Astrocyte (in vitro differentiated cells and primary cell): ENCODE measurements at regions not wholly inside any gene's neighbourhood (a gene's known extent, or its start where the extent isn't known, plus 50 kb on each side); places are given as distances from the start of the nearest gene placed in this dataset.

Source experiments
- DNase-seq: peaks from one replicate; pipeline ENCODE4 v3.0.0-alpha.2; 2010; ENCODE audit warnings: low read depth
- FAIRE-seq: peaks from 2 replicates; lab custom pipeline; 2011; peaks lifted over from hg19 to GRCh38; lab: Jason Lieb, UNC
- H2AFZ ChIP-seq: 2 replicates; pipeline ENCODE4 v1.6.0; 2012; ENCODE audit warnings: low read depth, low read length, inconsistent platforms
- H3K27ac ChIP-seq: 2 replicates; pipeline ENCODE4 v1.5.1; 2011; ENCODE audit warnings: low read depth, low read length, inconsistent platforms
- H3K27me3 ChIP-seq: 2 replicates; pipeline ENCODE4 v1.6.0; 2011; ENCODE audit warnings: low read length, inconsistent platforms; ENCODE audit not compliant: insufficient read depth
- H3K36me3 ChIP-seq: 2 replicates; pipeline ENCODE4 v1.5.1; 2011; ENCODE audit warnings: low read length, inconsistent platforms; ENCODE audit not compliant: insufficient read depth
- H3K4me1 ChIP-seq: 2 replicates; pipeline ENCODE4 v1.5.1; 2011; ENCODE audit warnings: low read length, inconsistent platforms; ENCODE audit not compliant: insufficient read depth
- H3K4me2 ChIP-seq: 2 replicates; pipeline ENCODE4 v1.6.0; 2012; ENCODE audit warnings: low read length, inconsistent platforms
- H3K4me3 ChIP-seq: 2 replicates; pipeline ENCODE4 v1.5.1; 2011; ENCODE audit warnings: low read depth, mild to moderate bottlenecking, low read length, inconsistent platforms; ENCODE audit not compliant: insufficient read depth
- H3K79me2 ChIP-seq: 2 replicates; pipeline ENCODE4 v1.6.0; 2012; ENCODE audit warnings: mild to moderate bottlenecking, low read length, inconsistent platforms; ENCODE audit not compliant: insufficient read depth
- H3K9ac ChIP-seq: 2 replicates; pipeline ENCODE4 v1.6.0; 2012; ENCODE audit warnings: mild to moderate bottlenecking, low read length, inconsistent platforms
- H3K9me3 ChIP-seq: 2 replicates; pipeline ENCODE4 v1.5.1; 2012; ENCODE audit warnings: low read depth, mild to moderate bottlenecking, low read length, inconsistent platforms; ENCODE audit not compliant: insufficient read depth
- H4K20me1 ChIP-seq: 2 replicates; pipeline ENCODE4 v1.6.0; 2012; ENCODE audit warnings: low read length, inconsistent platforms; ENCODE audit not compliant: insufficient read depth
- H3K27ac Mint-ChIP-seq: one replicate; pipeline ENCODE4 v1.8.0; 2021; ENCODE audit warnings: mild to moderate bottlenecking, mixed read lengths; ENCODE audit not compliant: unreplicated experiment
- H3K27me3 Mint-ChIP-seq: one replicate; pipeline ENCODE4 v1.8.0; 2021; ENCODE audit warnings: low read depth, mixed read lengths; ENCODE audit not compliant: unreplicated experiment
- H3K36me3 Mint-ChIP-seq: one replicate; pipeline ENCODE4 v1.8.0; 2021; ENCODE audit warnings: low read depth, mixed read lengths; ENCODE audit not compliant: unreplicated experiment
- H3K4me1 Mint-ChIP-seq: one replicate; pipeline ENCODE4 v1.8.0; 2021; ENCODE audit warnings: low read depth, mixed read lengths; ENCODE audit not compliant: unreplicated experiment
- H3K4me3 Mint-ChIP-seq: one replicate; pipeline ENCODE4 v1.8.0; 2021; ENCODE audit warnings: mild to moderate bottlenecking, moderate library complexity, mixed read lengths; ENCODE audit not compliant: unreplicated experiment
- H3K9me3 Mint-ChIP-seq: one replicate; pipeline ENCODE4 v1.8.0; 2021; ENCODE audit warnings: mild to moderate bottlenecking, mixed read lengths; ENCODE audit not compliant: unreplicated experiment
- EZH2 ChIP-seq: IDR thresholded peaks from 2 replicates; pipeline ENCODE4 v1.6.1; 2012; ENCODE audit warnings: mild to moderate bottlenecking, low read length, inconsistent platforms; ENCODE audit not compliant: insufficient read depth
- TF ChIP-seq, protein P1 (sequence below): IDR thresholded peaks from 2 replicates; pipeline ENCODE4 v1.5.1; 2011; ENCODE audit warnings: low read depth, mild to moderate bottlenecking, inconsistent platforms, low read length, moderate library complexity; ENCODE audit not compliant: insufficient read depth

DNA sequence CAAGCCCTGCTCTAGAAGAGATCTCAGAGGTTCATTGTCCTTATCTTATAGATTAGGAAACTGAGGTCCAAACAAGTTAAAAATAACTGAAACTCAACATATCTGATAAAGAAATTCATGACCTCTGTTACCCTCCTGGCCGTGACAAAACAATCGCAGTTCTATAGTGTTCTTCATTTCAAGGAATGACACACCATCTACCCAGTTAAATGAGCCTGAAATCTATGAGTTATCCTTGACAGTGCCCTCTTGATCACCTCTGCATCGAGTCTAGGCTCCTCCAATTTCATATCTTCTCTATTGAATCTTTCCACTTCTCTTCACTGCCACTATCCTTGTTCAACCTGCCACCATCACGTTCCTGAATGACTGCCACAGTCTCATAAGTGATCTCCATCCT lies 325.3 kb upstream of the TEX13C start:
- no peak overlapping the region for H3K4me2 ChIP-seq
- no peaks in the 10 kb centered on the region for H3K36me3 ChIP-seq
- H2AFZ ChIP-seq = no peak overlapping the region
- H3K27me3 ChIP-seq = no peaks in the 10 kb centered on the region
- no peaks in the 10 kb centered on the region for H3K4me1 Mint-ChIP-seq
- no peak overlapping the region for H3K27ac Mint-ChIP-seq
- no peaks in the 10 kb centered on the region for H4K20me1 ChIP-seq
- DNase-seq = no peak
- peak; percentile 63 for FAIRE-seq
- H3K4me3 Mint-ChIP-seq = no peak overlapping the region
- H3K9ac ChIP-seq = no peak overlapping the region
- no peaks in the 10 kb centered on the region for H3K36me3 Mint-ChIP-seq
- H3K27me3 Mint-ChIP-seq = no peaks in the 10 kb centered on the region
- no peaks in the 10 kb centered on the region for H3K9me3 ChIP-seq
- TF ChIP-seq, protein P1, sequence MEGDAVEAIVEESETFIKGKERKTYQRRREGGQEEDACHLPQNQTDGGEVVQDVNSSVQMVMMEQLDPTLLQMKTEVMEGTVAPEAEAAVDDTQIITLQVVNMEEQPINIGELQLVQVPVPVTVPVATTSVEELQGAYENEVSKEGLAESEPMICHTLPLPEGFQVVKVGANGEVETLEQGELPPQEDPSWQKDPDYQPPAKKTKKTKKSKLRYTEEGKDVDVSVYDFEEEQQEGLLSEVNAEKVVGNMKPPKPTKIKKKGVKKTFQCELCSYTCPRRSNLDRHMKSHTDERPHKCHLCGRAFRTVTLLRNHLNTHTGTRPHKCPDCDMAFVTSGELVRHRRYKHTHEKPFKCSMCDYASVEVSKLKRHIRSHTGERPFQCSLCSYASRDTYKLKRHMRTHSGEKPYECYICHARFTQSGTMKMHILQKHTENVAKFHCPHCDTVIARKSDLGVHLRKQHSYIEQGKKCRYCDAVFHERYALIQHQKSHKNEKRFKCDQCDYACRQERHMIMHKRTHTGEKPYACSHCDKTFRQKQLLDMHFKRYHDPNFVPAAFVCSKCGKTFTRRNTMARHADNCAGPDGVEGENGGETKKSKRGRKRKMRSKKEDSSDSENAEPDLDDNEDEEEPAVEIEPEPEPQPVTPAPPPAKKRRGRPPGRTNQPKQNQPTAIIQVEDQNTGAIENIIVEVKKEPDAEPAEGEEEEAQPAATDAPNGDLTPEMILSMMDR = no peak
- TF ChIP-seq EZH2 = no peak
- no peak overlapping the region for H3K27ac ChIP-seq
- H3K4me1 ChIP-seq = no peaks in the 10 kb centered on the region
- H3K4me3 ChIP-seq = no peak overlapping the region
- H3K79me2 ChIP-seq = no peaks in the 10 kb centered on the region
- H3K9me3 Mint-ChIP-seq = no peaks in the 10 kb centered on the region

DNA sequence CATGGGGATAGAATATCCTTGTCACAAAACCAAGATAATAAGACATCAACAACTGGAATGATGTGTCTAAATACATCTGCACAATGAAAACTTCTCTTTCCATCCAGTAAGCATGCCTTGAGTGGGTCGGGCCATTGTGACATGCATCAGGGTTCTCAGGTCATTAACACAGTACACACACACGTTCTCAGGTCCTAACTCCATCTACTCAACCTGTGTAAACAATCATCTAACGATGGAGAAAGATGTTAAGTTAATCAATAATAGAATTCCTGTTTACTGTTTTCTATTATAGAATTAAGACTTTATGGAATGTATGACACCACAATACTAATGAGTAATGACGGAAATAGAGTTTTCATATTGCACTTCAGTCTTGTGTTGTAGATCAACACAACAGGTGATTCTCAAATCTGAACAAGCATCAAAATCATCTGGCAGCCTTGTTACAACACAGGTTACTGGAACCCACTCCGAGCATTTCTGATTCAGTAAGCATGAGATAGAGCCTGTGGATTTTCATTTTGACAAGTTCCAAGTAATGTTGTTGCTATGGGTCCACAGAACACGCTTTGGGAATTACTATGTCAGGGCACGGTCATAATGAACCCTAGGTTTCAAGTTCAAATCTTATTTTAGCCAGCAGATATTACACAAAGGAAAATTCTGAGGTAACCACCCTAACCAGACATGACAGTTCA lies 315.8 kb upstream of the TEX13C start:
- Histone ChIP-seq H3K4me3 (no peak overlapping the region), H3K79me2 (no peaks in the 10 kb centered on the region), H3K9me3 (no peaks in the 10 kb centered on the region), H3K4me2 (no peak overlapping the region), H4K20me1 (no peaks in the 10 kb centered on the region), H3K27ac (no peak overlapping the region), H3K9ac (no peak overlapping the region), H3K36me3 (no peaks in the 10 kb centered on the region), H3K4me1 (no peaks in the 10 kb centered on the region), H3K27me3 (no peaks in the 10 kb centered on the region), H2AFZ (no peak overlapping the region)
- Mint-ChIP-seq H3K4me3 (no peak overlapping the region), H3K27ac (no peak overlapping the region), H3K36me3 (no peaks in the 10 kb centered on the region), H3K27me3 (no peaks in the 10 kb centered on the region), H3K4me1 (no peaks in the 10 kb centered on the region), H3K9me3 (no peaks in the 10 kb centered on the region)
- TF ChIP-seq, protein P1 = no peak
- no peak for TF ChIP-seq EZH2
- DNase-seq (no peak), FAIRE-seq (peak; percentile 29)

GRCh38 chrX:125004799-125005198 lies 314.9 kb upstream of the TEX13C start:
- H3K36me3 ChIP-seq = no peaks in the 10 kb centered on the region
- H3K36me3 Mint-ChIP-seq = no peaks in the 10 kb centered on the region
- no peak overlapping the region for H3K27ac Mint-ChIP-seq
- no peaks in the 10 kb centered on the region for H3K79me2 ChIP-seq
- H3K9me3 ChIP-seq = no peaks in the 10 kb centered on the region
- no peaks in the 10 kb centered on the region for H3K4me1 ChIP-seq
- no peak overlapping the region for H2AFZ ChIP-seq
- H3K9me3 Mint-ChIP-seq = no peaks in the 10 kb centered on the region
- no peaks in the 10 kb centered on the region for H4K20me1 ChIP-seq
- H3K27me3 ChIP-seq = no peaks in the 10 kb centered on the region
- no peaks in the 10 kb centered on the region for H3K4me1 Mint-ChIP-seq
- H3K4me2 ChIP-seq = no peak overlapping the region
- no peak overlapping the region for H3K9ac ChIP-seq
- no peak overlapping the region for H3K4me3 ChIP-seq
- H3K27ac ChIP-seq = no peak overlapping the region
- DNase-seq (no peak), FAIRE-seq (no peak)
- TF ChIP-seq EZH2 = no peak
- TF ChIP-seq, protein P1 = no peak
- no peaks in the 10 kb centered on the region for H3K27me3 Mint-ChIP-seq
- H3K4me3 Mint-ChIP-seq = no peak overlapping the region
